GM21576 (cell line): ENCODE measurements at regions not wholly inside any gene's neighbourhood (a gene's known extent, or its start where the extent isn't known, plus 50 kb on each side); places are given as distances from the start of the nearest gene placed in this dataset.
"Not testable (repeated sequence)": the region's sequence is repeated elsewhere in the genome, so short reads cannot be mapped to it uniquely, and the experiment has no call there.

Experiments used
- ATAC-seq: cut with Tn5 transposase; IDR thresholded peaks from one replicate; pipeline ENCODE4 v1.9.1; 2021; ENCODE audit warnings: mild to moderate bottlenecking, moderate library complexity; ENCODE audit not compliant: unreplicated experiment

GRCh38 chr5:68070591-68071281 lies 144.8 kb upstream of the PIK3R1 start:
- ATAC-seq: peak; percentile 90

- no peak for ATAC-seq
These were observed 147.5 kb upstream of the PIK3R1 start for GRCh38 chr5:68067976-68068603.

- ATAC-seq: no peak
These were observed 148.3 kb upstream of the PIK3R1 start for GRCh38 chr5:68067291-68067690.

- ATAC-seq: no peak
These were observed 149.1 kb upstream of the PIK3R1 start for GRCh38 chr5:68066277-68066955.

- ATAC-seq: not testable (repeated sequence)
These were observed 150.2 kb upstream of the PIK3R1 start for GRCh38 chr5:68065321-68065720.

- no peak for ATAC-seq
These were observed 155.2 kb upstream of the PIK3R1 start for GRCh38 chr5:68060382-68060781.

GRCh38 chr5:68057191-68057590 lies 158.4 kb upstream of the PIK3R1 start:
- ATAC-seq: no peak

GRCh38 chr5:68055686-68056085 lies 159.9 kb upstream of the PIK3R1 start:
- no peak for ATAC-seq

GRCh38 chr5:68054638-68055037 lies 160.9 kb upstream of the PIK3R1 start:
- ATAC-seq: no peak

GRCh38 chr5:68053202-68053601 lies 162.4 kb upstream of the PIK3R1 start:
- no peak for ATAC-seq

- ATAC-seq: no peak
These were observed 166.4 kb upstream of the PIK3R1 start for GRCh38 chr5:68049053-68049713.

- ATAC-seq: no peak
These were observed 167.0 kb upstream of the PIK3R1 start for GRCh38 chr5:68048516-68048915.

- ATAC-seq: not testable (repeated sequence)
These were observed 167.5 kb upstream of the PIK3R1 start for GRCh38 chr5:68048054-68048453.

GRCh38 chr5:68047035-68047434 lies 168.5 kb upstream of the PIK3R1 start:
- no peak for ATAC-seq

GRCh38 chr5:68046445-68046844 lies 169.1 kb upstream of the PIK3R1 start:
- ATAC-seq: no peak

GRCh38 chr5:68041293-68041692 lies 174.3 kb upstream of the PIK3R1 start:
- ATAC-seq: peak; percentile 88

- ATAC-seq: no peak
These were observed 178.0 kb upstream of the PIK3R1 start for GRCh38 chr5:68037546-68037945.

GRCh38 chr5:68033961-68034571 lies 181.5 kb upstream of the PIK3R1 start:
- ATAC-seq: no peak

- no peak for ATAC-seq
These were observed 182.5 kb upstream of the PIK3R1 start for GRCh38 chr5:68033029-68033428.

GRCh38 chr5:68032216-68032762 lies 183.3 kb upstream of the PIK3R1 start:
- no peak for ATAC-seq
